Thoracic aorta (tissue), 2 donors: ENCODE measurements at regions not wholly inside any gene's neighbourhood (a gene's known extent, or its start where the extent isn't known, plus 50 kb on each side); places are given as distances from the start of the nearest gene placed in this dataset.

Source experiments
- ATAC-seq: fragments of 150-250 bp; one replicate; pipeline ENCODE4 v1.8.0; 2017; ENCODE audit warnings: low read depth; ENCODE audit not compliant: insufficient number of reproducible peaks, low FRiP score
- DNase-seq: peaks from one replicate; pipeline ENCODE4 v3.0.0-alpha.2; 2020; ENCODE audit warnings: low spot score
- H3K27ac ChIP-seq, 2 donors: fragments of 200-600 bp; sonication (generic); 1 replicate in 1 of 2; 2 replicates in 1 of 2; pipeline ENCODE4 v1.5.1; 2016; ENCODE audit warnings: mild to moderate bottlenecking in 2 of 2, moderate library complexity in 2 of 2
- H3K27me3 ChIP-seq: fragments of 200-600 bp; sonication (generic); replicated peaks from 2 replicates; pipeline ENCODE4 v1.6.0; 2016; ENCODE audit warnings: mild to moderate bottlenecking; ENCODE audit not compliant: insufficient read depth
- H3K36me3 ChIP-seq: fragments of 200-600 bp; sonication (generic); one replicate; pipeline ENCODE4 v1.5.1; 2016
- H3K4me1 ChIP-seq, 2 donors: fragments of 200-600 bp; sonication (generic); 1 replicate in 1 of 2; 2 replicates in 1 of 2; pipeline versions ENCODE4 v1.5.1 to v1.6.0; 2016; ENCODE audit warnings: low read depth in 2 of 2, mild to moderate bottlenecking in 1 of 2; ENCODE audit not compliant: control insufficient read depth in 1 of 2
- H3K4me3 ChIP-seq: fragments of 200-600 bp; sonication (generic); 2 replicates; pipeline ENCODE4 v1.5.1; 2016; ENCODE audit warnings: mild to moderate bottlenecking
- H3K9me3 ChIP-seq: fragments of 200-600 bp; sonication (generic); 2 replicates; pipeline ENCODE4 v1.5.1; 2016
- CTCF ChIP-seq: fragments of 200-600 bp; sonication (generic); IDR thresholded peaks from one replicate; pipeline ENCODE4 v1.5.1; 2019; ENCODE audit warnings: antibody characterized with exemption

- ATAC-seq: no peak
Observed at GRCh38 chr18:32621034-32621433, 150.4 kb upstream of the GAREM1 start.

GRCh38 chr18:32618546-32618945, 147.9 kb upstream of the GAREM1 start:
- Histone ChIP-seq H3K4me3 (no peak overlapping the region), H3K4me1 (no peaks in the 10 kb centered on the region), H3K27ac (no peak overlapping the region), H3K9me3 (no peaks in the 10 kb centered on the region), H3K36me3 (no peaks in the 10 kb centered on the region), H3K27me3 (no peaks in the 10 kb centered on the region)
- ATAC-seq: no peak
- DNase-seq: no peak
- no peak for TF ChIP-seq CTCF

More at GRCh38 chr18:32621034-32621433, 150.4 kb upstream of the GAREM1 start:
- DNase-seq: no peak
- Histone ChIP-seq H3K27ac (no peak overlapping the region), H3K9me3 (no peaks in the 10 kb centered on the region), H3K4me1 (no peaks in the 10 kb centered on the region), H3K36me3 (no peaks in the 10 kb centered on the region), H3K27me3 (no peaks in the 10 kb centered on the region), H3K4me3 (no peak overlapping the region)
- no peak for TF ChIP-seq CTCF

- Histone ChIP-seq H3K27ac (no peak overlapping the region), H3K9me3 (no peaks in the 10 kb centered on the region), H3K36me3 (no peaks in the 10 kb centered on the region), H3K4me1 (no peaks in the 10 kb centered on the region), H3K27me3 (no peaks in the 10 kb centered on the region), H3K4me3 (no peak overlapping the region)
- DNase-seq: no peak
- TF ChIP-seq CTCF: no peak
- no peak for ATAC-seq
Observed at GRCh38 chr18:32613821-32614220, 143.1 kb upstream of the GAREM1 start.

GRCh38 chr18:32612651-32613050, 142.0 kb upstream of the GAREM1 start:
- H3K4me1 ChIP-seq: peaks cover 0 to 3% of the 10 kb centered on the region in 2 donors
- no peaks in the 10 kb centered on the region for H3K9me3 ChIP-seq
- no peak overlapping the region for H3K27ac ChIP-seq
- H3K27me3 ChIP-seq: no peaks in the 10 kb centered on the region
- H3K36me3 ChIP-seq: no peaks in the 10 kb centered on the region
- no peak overlapping the region for H3K4me3 ChIP-seq
- ATAC-seq: no peak
- no peak for TF ChIP-seq CTCF
- DNase-seq: no peak

GRCh38 chr18:32610176-32610575, 139.5 kb upstream of the GAREM1 start:
- Histone ChIP-seq H3K9me3 (no peaks in the 10 kb centered on the region), H3K27me3 (no peaks in the 10 kb centered on the region), H3K4me1 (peaks cover 3 to 13% of the 10 kb centered on the region in 2 donors), H3K36me3 (no peaks in the 10 kb centered on the region), H3K27ac (no peak overlapping the region), H3K4me3 (no peak overlapping the region)
- no peak for DNase-seq
- no peak for TF ChIP-seq CTCF
- ATAC-seq: no peak
